HG03342 (cell line): ENCODE measurements at regions not wholly inside any gene's neighbourhood (a gene's known extent, or its start where the extent isn't known, plus 50 kb on each side); places are given as distances from the start of the nearest gene placed in this dataset.

Source experiments
- ATAC-seq: cut with Tn5 transposase; IDR thresholded peaks from one replicate; pipeline ENCODE4 v1.9.1; 2021; ENCODE audit warnings: mild to moderate bottlenecking, moderate library complexity; ENCODE audit not compliant: unreplicated experiment

GRCh38 chr18:78168526-78168925, 811.1 kb upstream of the SALL3 start:
- no peak for ATAC-seq

- ATAC-seq, result no peak
Measured at GRCh38 chr18:78169174-78169864, 810.3 kb upstream of the SALL3 start.

- no peak for ATAC-seq
Measured at GRCh38 chr18:78171954-78172353, 807.7 kb upstream of the SALL3 start.

GRCh38 chr18:78174737-78175136, 804.9 kb upstream of the SALL3 start:
- no peak for ATAC-seq

- ATAC-seq, result no peak
Measured at GRCh38 chr18:78178812-78179211, 800.8 kb upstream of the SALL3 start.

GRCh38 chr18:78180741-78181140, 798.9 kb upstream of the SALL3 start:
- ATAC-seq, result no peak

- no peak for ATAC-seq
Measured at GRCh38 chr18:78183815-78184214, 795.8 kb upstream of the SALL3 start.

- ATAC-seq, result no peak
Measured at GRCh38 chr18:78191276-78191675, 788.3 kb upstream of the SALL3 start.

- ATAC-seq, result no peak
Measured at GRCh38 chr18:78192054-78192453, 787.6 kb upstream of the SALL3 start.

- no peak for ATAC-seq
Measured at GRCh38 chr18:78196280-78196679, 783.3 kb upstream of the SALL3 start.

GRCh38 chr18:78199002-78199401, 780.6 kb upstream of the SALL3 start:
- ATAC-seq, result no peak

GRCh38 chr18:78199611-78200010, 780.0 kb upstream of the SALL3 start:
- no peak for ATAC-seq

- ATAC-seq, result no peak
Measured at GRCh38 chr18:78207942-78208341, 771.7 kb upstream of the SALL3 start.

GRCh38 chr18:78208461-78208860, 771.2 kb upstream of the SALL3 start:
- no peak for ATAC-seq

GRCh38 chr18:78213361-78213994, 766.1 kb upstream of the SALL3 start:
- ATAC-seq, result no peak

GRCh38 chr18:78221496-78221895, 758.1 kb upstream of the SALL3 start:
- ATAC-seq, result no peak

- no peak for ATAC-seq
Measured at GRCh38 chr18:78228974-78229373, 750.6 kb upstream of the SALL3 start.

- no peak for ATAC-seq
Measured at GRCh38 chr18:78230911-78231310, 748.7 kb upstream of the SALL3 start.

GRCh38 chr18:78232196-78232595, 747.4 kb upstream of the SALL3 start:
- no peak for ATAC-seq

- no peak for ATAC-seq
Measured at GRCh38 chr18:78237864-78238263, 741.8 kb upstream of the SALL3 start.

- no peak for ATAC-seq
Measured at GRCh38 chr18:78238404-78239089, 741.1 kb upstream of the SALL3 start.

GRCh38 chr18:78239090-78239457, 740.5 kb upstream of the SALL3 start:
- no peak for ATAC-seq
